ENCODE measurements at regions not wholly inside any gene's neighbourhood (a gene's known extent, or its start where the extent isn't known, plus 50 kb on each side); places are given as distances from the start of the nearest gene placed in this dataset.

DNA sequence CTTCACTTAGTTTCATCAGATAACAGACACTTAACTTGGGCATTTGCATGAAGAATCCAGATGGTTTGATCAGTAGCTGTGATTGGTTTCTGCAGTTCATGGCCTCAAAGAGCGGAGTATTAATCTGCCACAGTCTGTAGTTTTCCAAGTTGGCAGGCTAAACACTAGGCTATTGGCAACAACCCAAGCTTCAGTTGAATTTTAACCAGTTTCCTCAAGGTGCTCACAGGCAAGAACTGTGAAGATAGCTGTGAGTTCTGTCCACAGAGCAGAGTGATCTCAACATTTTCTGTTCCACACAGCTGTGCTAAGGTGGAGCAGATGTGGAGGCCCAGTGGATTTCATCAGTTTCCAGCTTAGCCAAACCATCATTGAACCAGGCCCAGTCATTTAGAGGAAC, 469.5 kb upstream of the LINC00305 start:
- Histone ChIP-seq H4K8ac (ENCODE audit: low read depth, low read length) (no peak overlapping the region), H3K23ac (ENCODE audit: low read depth, low read length, poor library complexity) (no peak overlapping the region), H2BK120ac (ENCODE audit: low read depth, low read length) (no peak overlapping the region), H3K4ac (ENCODE audit: low read length) (no peak overlapping the region), H3K27ac (replicated peaks; ENCODE audit: low read length) (no peak overlapping the region), H3K79me1 (ENCODE audit: low read depth, low read length) (no peaks in the 10 kb centered on the region), H3K36me3 (replicated peaks in 1 of 2; ENCODE audit: control insufficient read depth in 2 of 2, insufficient read depth in 2 of 2, low read length in 2 of 2) (no peaks in the 10 kb centered on the region), H3K27me3 (ENCODE audit: control insufficient read depth in 3 of 3, insufficient read depth in 3 of 3, low read depth in 1 of 3, low read length in 3 of 3) (no peaks in the 10 kb centered on the region), H3K18ac (ENCODE audit: low read length) (no peak overlapping the region), H3K9me3 (replicated peaks in 1 of 2; ENCODE audit: control insufficient read depth in 2 of 2, insufficient read depth in 1 of 2, low read depth in 1 of 2, low read length in 2 of 2) (no peaks in the 10 kb centered on the region), H3K4me1 (ENCODE audit: control insufficient read depth in 2 of 2, insufficient read depth in 1 of 2, low read depth in 1 of 2, low read length in 2 of 2) (no peaks in the 10 kb centered on the region), H3K9ac (ENCODE audit: low read depth, low read length, poor library complexity) (no peak overlapping the region), H2AK5ac (ENCODE audit: low read depth, low read length) (no peak overlapping the region), H3K14ac (ENCODE audit: low read length) (no peak overlapping the region), H3K4me2 (ENCODE audit: insufficient read depth, low read length, poor library complexity, severe bottlenecking) (no peak overlapping the region), H3K4me3 (ENCODE audit: low read length in 2 of 2) (no peak overlapping the region), H2BK15ac (ENCODE audit: low read length) (no peak overlapping the region), H2BK12ac (ENCODE audit: low read length) (no peak overlapping the region), H2AFZ (ENCODE audit: low read length) (no peak overlapping the region), H4K91ac (ENCODE audit: low read depth, low read length, poor library complexity) (no peak overlapping the region), H2BK5ac (ENCODE audit: low read length) (no peak overlapping the region)
- no CpG with 5 or more reads among the region's 1 CpG for WGBS, 2 donors (ENCODE audit: extremely low coverage in 2 of 2, insufficient read length in 2 of 2, insufficient replicate concordance in 1 of 2)
- no peak for DNase-seq (ENCODE audit: low spot score)

DNA sequence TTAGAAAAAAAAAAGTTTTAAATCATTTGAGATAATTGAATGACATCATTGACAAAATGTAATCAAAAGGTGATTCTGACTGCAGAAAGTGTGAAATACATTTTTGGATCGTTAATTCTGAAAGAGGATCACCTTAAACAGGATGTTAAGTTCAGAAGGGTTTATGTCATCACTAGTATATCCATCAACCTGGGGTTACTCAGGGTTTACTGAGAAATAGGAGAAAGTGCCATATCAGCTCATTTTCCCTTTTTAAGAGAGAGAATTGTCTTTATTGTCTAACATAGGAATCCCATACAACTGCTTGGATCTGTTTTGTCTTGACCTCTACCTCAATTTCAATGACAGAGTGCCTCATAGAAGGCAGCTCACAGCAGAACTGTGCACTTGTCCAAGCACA, 466.1 kb upstream of the LINC00305 start:
- Histone ChIP-seq H3K23ac (ENCODE audit: low read depth, low read length, poor library complexity) (no peak overlapping the region), H4K91ac (ENCODE audit: low read depth, low read length, poor library complexity) (no peak overlapping the region), H3K27me3 (ENCODE audit: control insufficient read depth in 3 of 3, insufficient read depth in 3 of 3, low read depth in 1 of 3, low read length in 3 of 3) (no peaks in the 10 kb centered on the region), H2BK5ac (ENCODE audit: low read length) (no peak overlapping the region), H3K27ac (replicated peaks; ENCODE audit: low read length) (no peak overlapping the region), H2AFZ (ENCODE audit: low read length) (no peak overlapping the region), H4K8ac (ENCODE audit: low read depth, low read length) (no peak overlapping the region), H3K4me2 (ENCODE audit: insufficient read depth, low read length, poor library complexity, severe bottlenecking) (no peak overlapping the region), H3K79me1 (ENCODE audit: low read depth, low read length) (no peaks in the 10 kb centered on the region), H3K36me3 (replicated peaks in 1 of 2; ENCODE audit: control insufficient read depth in 2 of 2, insufficient read depth in 2 of 2, low read length in 2 of 2) (no peaks in the 10 kb centered on the region), H3K4me3 (ENCODE audit: low read length in 2 of 2) (no peak overlapping the region), H3K14ac (ENCODE audit: low read length) (no peak overlapping the region), H2BK120ac (ENCODE audit: low read depth, low read length) (no peak overlapping the region), H2BK15ac (ENCODE audit: low read length) (no peak overlapping the region), H2AK5ac (ENCODE audit: low read depth, low read length) (no peak overlapping the region), H3K18ac (ENCODE audit: low read length) (no peak overlapping the region), H2BK12ac (ENCODE audit: low read length) (no peak overlapping the region), H3K4me1 (ENCODE audit: control insufficient read depth in 2 of 2, insufficient read depth in 1 of 2, low read depth in 1 of 2, low read length in 2 of 2) (no peaks in the 10 kb centered on the region), H3K9me3 (replicated peaks in 1 of 2; ENCODE audit: control insufficient read depth in 2 of 2, insufficient read depth in 1 of 2, low read depth in 1 of 2, low read length in 2 of 2) (no peaks in the 10 kb centered on the region), H3K9ac (ENCODE audit: low read depth, low read length, poor library complexity) (no peak overlapping the region), H3K4ac (ENCODE audit: low read length) (no peak overlapping the region)
- no peak for DNase-seq (ENCODE audit: low spot score)
- WGBS, 2 donors (ENCODE audit: extremely low coverage in 2 of 2, insufficient read length in 2 of 2, insufficient replicate concordance in 1 of 2) = no CpG with 5 or more reads among the region's 1 CpG

DNA sequence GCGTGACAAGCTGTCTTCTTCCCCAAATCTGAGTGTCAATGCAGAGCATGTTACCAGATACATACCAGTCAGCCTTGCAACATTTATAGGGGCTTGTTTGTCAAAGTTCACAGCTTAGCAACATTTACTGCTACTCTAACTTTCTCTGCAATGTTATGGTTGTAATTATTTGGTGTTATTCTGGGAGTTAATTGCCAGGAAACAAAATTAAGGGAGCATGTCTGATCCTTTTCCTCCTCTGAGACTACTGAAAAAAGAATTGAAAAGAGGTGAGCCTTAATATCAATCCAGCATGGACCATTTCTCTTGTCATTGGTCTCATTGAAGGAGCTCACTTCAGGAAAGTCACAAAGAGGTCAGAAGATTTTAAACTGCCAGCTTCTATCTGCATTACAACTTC, 465.6 kb upstream of the LINC00305 start:
- Histone ChIP-seq H2AK5ac (ENCODE audit: low read depth, low read length) (no peak overlapping the region), H3K36me3 (replicated peaks in 1 of 2; ENCODE audit: control insufficient read depth in 2 of 2, insufficient read depth in 2 of 2, low read length in 2 of 2) (no peaks in the 10 kb centered on the region), H2BK15ac (ENCODE audit: low read length) (no peak overlapping the region), H3K4me1 (ENCODE audit: control insufficient read depth in 2 of 2, insufficient read depth in 1 of 2, low read depth in 1 of 2, low read length in 2 of 2) (no peaks in the 10 kb centered on the region), H4K8ac (ENCODE audit: low read depth, low read length) (no peak overlapping the region), H4K91ac (ENCODE audit: low read depth, low read length, poor library complexity) (no peak overlapping the region), H3K4me2 (ENCODE audit: insufficient read depth, low read length, poor library complexity, severe bottlenecking) (no peak overlapping the region), H3K27me3 (ENCODE audit: control insufficient read depth in 3 of 3, insufficient read depth in 3 of 3, low read depth in 1 of 3, low read length in 3 of 3) (no peaks in the 10 kb centered on the region), H3K23ac (ENCODE audit: low read depth, low read length, poor library complexity) (no peak overlapping the region), H3K14ac (ENCODE audit: low read length) (no peak overlapping the region), H2BK120ac (ENCODE audit: low read depth, low read length) (no peak overlapping the region), H3K4me3 (ENCODE audit: low read length in 2 of 2) (no peak overlapping the region), H2BK12ac (ENCODE audit: low read length) (no peak overlapping the region), H2AFZ (ENCODE audit: low read length) (no peak overlapping the region), H3K18ac (ENCODE audit: low read length) (no peak overlapping the region), H2BK5ac (ENCODE audit: low read length) (no peak overlapping the region), H3K4ac (ENCODE audit: low read length) (no peak overlapping the region), H3K27ac (replicated peaks; ENCODE audit: low read length) (no peak overlapping the region), H3K9me3 (replicated peaks in 1 of 2; ENCODE audit: control insufficient read depth in 2 of 2, insufficient read depth in 1 of 2, low read depth in 1 of 2, low read length in 2 of 2) (no peaks in the 10 kb centered on the region), H3K9ac (ENCODE audit: low read depth, low read length, poor library complexity) (no peak overlapping the region), H3K79me1 (ENCODE audit: low read depth, low read length) (no peaks in the 10 kb centered on the region)
- DNase-seq (ENCODE audit: low spot score) = no peak
- WGBS, 2 donors (ENCODE audit: extremely low coverage in 2 of 2, insufficient read length in 2 of 2, insufficient replicate concordance in 1 of 2) = no CpG with 5 or more reads among the region's 1 CpG

DNA sequence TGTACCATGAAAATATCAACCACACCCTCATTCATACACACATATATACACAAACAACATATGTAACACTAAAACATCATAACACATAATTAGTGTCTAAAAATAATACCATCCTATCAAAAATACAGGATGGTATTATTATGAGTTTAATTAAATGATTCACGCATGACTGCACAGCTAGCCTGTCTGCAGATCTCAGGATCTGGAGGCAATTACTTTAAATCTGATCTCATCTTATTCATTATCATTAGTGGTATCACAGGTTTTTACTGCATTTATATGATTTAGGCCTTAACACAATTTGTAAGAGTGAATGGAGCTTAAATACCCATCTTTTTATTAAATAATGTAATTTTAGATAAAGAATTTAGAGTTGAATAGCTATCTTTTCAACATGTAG, 443.4 kb upstream of the LINC00305 start:
- Histone ChIP-seq H2AK5ac (ENCODE audit: low read depth, low read length) (no peak overlapping the region), H2AFZ (ENCODE audit: low read length) (no peak overlapping the region)

More for the DNA sequence above, 443.4 kb upstream of the LINC00305 start:
- H3K9ac ChIP-seq (ENCODE audit: low read depth, low read length, poor library complexity) = no peak overlapping the region
- H3K9me3 ChIP-seq (replicated peaks in 1 of 2; ENCODE audit: control insufficient read depth in 2 of 2, insufficient read depth in 1 of 2, low read depth in 1 of 2, low read length in 2 of 2) = no peaks in the 10 kb centered on the region
- H3K18ac ChIP-seq (ENCODE audit: low read length) = no peak overlapping the region
- no CpG with 5 or more reads among the region's 1 CpG for WGBS, 2 donors (ENCODE audit: extremely low coverage in 2 of 2, insufficient read length in 2 of 2, insufficient replicate concordance in 1 of 2)
- H3K27me3 ChIP-seq (ENCODE audit: control insufficient read depth in 3 of 3, insufficient read depth in 3 of 3, low read depth in 1 of 3, low read length in 3 of 3) = no peaks in the 10 kb centered on the region
- no peaks in the 10 kb centered on the region for H3K4me1 ChIP-seq (ENCODE audit: control insufficient read depth in 2 of 2, insufficient read depth in 1 of 2, low read depth in 1 of 2, low read length in 2 of 2)
- no peak overlapping the region for H3K4ac ChIP-seq (ENCODE audit: low read length)
- H2BK5ac ChIP-seq (ENCODE audit: low read length) = no peak overlapping the region
- no peaks in the 10 kb centered on the region for H3K79me1 ChIP-seq (ENCODE audit: low read depth, low read length)
- DNase-seq (ENCODE audit: low spot score) = no peak
- no peak overlapping the region for H4K8ac ChIP-seq (ENCODE audit: low read depth, low read length)
- H2BK12ac ChIP-seq (ENCODE audit: low read length) = no peak overlapping the region
- H2BK120ac ChIP-seq (ENCODE audit: low read depth, low read length) = no peak overlapping the region
- H3K27ac ChIP-seq (replicated peaks; ENCODE audit: low read length) = no peak overlapping the region
- no peak overlapping the region for H3K4me3 ChIP-seq (ENCODE audit: low read length in 2 of 2)
- H3K14ac ChIP-seq (ENCODE audit: low read length) = no peak overlapping the region
- no peak overlapping the region for H2BK15ac ChIP-seq (ENCODE audit: low read length)
- no peak overlapping the region for H4K91ac ChIP-seq (ENCODE audit: low read depth, low read length, poor library complexity)
- no peak overlapping the region for H3K4me2 ChIP-seq (ENCODE audit: insufficient read depth, low read length, poor library complexity, severe bottlenecking)
- H3K36me3 ChIP-seq (replicated peaks in 1 of 2; ENCODE audit: control insufficient read depth in 2 of 2, insufficient read depth in 2 of 2, low read length in 2 of 2) = no peaks in the 10 kb centered on the region
- no peak overlapping the region for H3K23ac ChIP-seq (ENCODE audit: low read depth, low read length, poor library complexity)
